HG03039 (cell line): ENCODE measurements at regions not wholly inside any gene's neighbourhood (a gene's known extent, or its start where the extent isn't known, plus 50 kb on each side); places are given as distances from the start of the nearest gene placed in this dataset.

Experiments used
- ATAC-seq: cut with Tn5 transposase; IDR thresholded peaks from one replicate; pipeline ENCODE4 v1.9.1; 2021; ENCODE audit warnings: mild to moderate bottlenecking, moderate library complexity; ENCODE audit not compliant: unreplicated experiment

DNA sequence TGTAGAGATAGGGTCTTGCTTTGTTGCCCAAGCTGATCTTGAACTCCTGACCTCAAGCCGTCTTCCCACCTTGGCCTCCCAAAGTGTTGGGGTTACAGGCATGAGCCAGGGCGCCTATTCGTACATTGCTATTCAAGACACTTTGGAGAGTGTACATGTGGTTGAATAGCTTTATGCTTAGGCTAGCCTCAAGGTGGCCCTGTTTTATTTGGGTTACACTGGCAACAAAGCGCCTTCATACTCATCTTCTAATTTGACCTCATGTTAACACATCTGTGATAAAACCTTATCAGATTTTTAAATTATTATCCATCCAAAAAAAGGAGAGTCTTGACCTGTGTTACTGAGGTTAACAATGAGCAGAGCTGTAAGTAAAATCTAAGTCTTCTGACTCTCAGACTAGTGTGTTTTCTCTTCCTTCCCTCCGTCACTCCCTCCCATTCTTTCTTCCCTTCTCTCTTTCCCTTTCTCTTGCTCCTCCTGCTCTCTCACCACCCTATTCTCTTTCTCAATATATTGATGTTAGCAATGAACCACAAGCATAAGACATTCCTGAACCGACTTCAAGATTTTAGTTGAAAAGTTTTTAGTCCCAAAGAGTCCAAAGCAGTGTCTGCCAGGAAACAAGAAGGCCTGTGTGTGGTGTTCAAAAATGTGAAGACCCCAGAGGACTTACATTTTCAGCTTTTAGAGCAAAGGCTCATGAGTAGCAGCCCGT is 603.7 kb upstream of the CFAP20DC start:
- ATAC-seq, result no peak

- no peak for ATAC-seq
Measured at GRCh38 chr3:59644479-59645402, 594.9 kb upstream of the CFAP20DC start.

- ATAC-seq, result no peak
Measured at GRCh38 chr3:59641169-59641899, 591.5 kb upstream of the CFAP20DC start.

DNA sequence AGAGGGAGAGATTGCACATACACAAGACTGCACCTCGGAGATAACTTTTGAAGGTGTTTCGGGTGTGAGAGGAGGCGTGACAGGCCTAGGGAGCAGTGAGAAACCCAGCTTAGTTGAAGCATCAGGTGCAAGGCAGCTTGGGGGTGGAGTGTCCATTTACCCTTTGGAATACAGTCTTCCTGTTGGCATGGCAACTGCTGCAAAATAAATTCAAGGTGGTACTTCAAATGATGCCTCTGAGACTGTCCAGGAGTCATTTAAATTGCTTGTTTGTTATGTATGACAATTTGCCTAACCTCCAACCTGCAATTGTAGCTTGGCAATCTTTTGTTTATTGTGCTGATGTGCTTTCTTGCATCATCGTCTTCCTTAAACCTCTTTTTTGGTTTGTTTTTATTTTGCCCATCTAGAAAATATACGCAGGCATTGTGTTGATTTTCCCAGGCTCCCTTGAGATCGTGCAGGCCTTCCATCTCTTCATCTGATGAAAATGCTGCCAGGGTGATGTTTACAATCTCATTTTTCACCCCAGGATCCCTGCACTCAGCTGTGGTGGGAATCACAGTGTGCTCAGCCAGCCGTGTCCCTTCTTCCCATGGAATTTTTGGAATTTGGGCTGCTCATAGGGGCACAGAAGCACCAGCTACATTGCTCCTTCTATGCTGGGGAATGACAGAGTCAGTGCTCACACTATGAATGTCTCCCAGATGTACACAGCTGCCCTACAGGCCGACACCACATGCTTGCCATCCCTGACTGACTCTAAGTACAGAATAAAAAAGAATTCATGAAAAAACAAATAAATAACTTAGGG is 583.1 kb upstream of the CFAP20DC start:
- ATAC-seq, result no peak

- no peak for ATAC-seq
Measured at GRCh38 chr3:59631482-59631881, 581.7 kb upstream of the CFAP20DC start.

DNA sequence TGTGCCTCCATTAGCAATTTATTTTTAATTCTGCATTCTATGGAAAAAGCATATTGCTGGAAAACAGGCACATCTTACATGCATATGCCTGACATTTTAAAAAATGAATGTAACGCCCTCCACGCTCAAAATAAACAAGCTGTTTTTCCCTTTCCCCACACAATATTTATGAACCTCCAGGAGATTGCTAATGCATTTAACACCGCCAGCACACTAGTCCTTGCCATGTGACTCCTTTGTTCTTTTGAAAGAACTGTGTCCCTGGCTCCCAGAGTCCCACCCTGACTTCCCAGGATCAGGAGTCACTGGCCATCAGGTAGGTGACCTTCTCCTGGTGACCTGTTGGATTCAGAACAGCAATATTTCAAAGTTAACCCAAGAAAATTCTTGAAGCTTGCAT is 571.2 kb upstream of the CFAP20DC start:
- ATAC-seq, result no peak

DNA sequence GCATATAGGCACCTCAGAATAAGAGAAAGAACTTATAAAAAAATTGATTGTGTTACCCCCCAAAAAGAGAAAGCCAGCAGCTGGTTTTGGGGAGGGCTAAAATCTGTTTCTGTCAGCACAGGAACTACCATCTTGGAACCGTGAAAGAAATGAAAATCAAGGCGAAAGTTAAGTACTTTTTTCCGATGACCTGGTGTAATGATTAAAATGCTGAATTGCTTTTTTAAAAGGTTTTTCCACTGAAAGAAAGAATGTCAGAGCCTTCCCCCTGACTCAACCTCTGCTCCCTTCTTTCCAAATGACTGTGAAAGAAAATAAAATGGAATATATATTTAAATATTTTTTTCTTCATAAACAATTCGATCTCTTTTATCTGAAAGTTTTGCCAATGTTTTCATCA is 570.5 kb upstream of the CFAP20DC start:
- no peak for ATAC-seq

- no peak for ATAC-seq
Measured at GRCh38 chr3:59612444-59612715, 562.6 kb upstream of the CFAP20DC start.

- ATAC-seq, result no peak
Measured at GRCh38 chr3:59611649-59612443, 562.0 kb upstream of the CFAP20DC start.

DNA sequence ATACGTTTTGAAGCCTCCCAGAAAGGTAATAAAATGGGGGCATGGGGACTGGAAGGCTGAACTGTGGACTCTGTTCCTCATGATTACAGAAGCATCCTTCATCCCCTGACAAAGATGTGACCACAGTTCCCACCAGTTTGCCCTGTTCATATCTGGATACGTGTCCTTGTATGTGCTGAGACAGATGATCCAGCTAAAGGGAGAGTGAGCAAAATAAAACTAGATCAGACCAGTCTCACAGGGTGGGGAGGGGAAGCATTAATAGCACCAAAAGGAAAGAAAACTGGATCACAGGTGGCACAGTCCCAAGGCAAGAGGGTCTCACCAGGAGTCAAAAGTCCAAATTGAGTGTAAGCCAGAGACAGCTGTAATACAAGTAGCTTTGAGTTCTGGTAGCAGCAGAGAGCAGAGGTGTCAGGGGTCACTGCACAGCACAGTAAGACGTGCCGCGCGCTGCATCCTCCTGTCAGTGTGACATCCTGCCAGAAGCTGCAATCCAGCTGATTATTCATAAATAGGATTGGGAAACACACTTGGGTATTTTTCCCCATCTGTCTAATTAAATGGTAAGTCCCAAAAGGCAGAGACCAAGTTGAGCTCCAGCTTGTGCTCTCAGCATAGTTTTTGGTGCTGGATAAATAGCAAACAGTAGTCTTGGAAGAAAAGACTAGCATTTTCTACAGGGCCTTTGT is 560.0 kb upstream of the CFAP20DC start:
- no peak for ATAC-seq

DNA sequence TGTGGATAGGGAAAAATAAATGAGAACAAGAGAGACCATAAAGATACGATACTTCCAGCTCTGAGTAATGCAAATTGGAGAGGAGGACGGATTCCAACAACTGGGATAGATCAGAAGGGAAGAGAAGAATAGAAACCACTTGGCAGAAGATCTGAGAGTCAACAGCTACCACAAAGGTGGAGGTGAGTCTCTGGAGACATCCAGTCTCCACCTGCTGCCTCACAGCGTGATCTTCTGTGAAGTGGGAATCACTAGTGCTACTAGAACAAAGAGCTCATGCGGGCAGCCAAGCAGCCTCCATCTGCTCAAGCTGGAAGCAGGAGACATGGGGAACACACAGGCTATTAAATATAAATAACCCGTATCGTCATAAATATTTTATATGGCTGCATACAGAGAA is 558.5 kb upstream of the CFAP20DC start:
- no peak for ATAC-seq

GRCh38 chr3:59607656-59608055 is 557.8 kb upstream of the CFAP20DC start:
- no peak for ATAC-seq

- ATAC-seq, result no peak
Measured at GRCh38 chr3:59606638-59607266, 556.9 kb upstream of the CFAP20DC start.

DNA sequence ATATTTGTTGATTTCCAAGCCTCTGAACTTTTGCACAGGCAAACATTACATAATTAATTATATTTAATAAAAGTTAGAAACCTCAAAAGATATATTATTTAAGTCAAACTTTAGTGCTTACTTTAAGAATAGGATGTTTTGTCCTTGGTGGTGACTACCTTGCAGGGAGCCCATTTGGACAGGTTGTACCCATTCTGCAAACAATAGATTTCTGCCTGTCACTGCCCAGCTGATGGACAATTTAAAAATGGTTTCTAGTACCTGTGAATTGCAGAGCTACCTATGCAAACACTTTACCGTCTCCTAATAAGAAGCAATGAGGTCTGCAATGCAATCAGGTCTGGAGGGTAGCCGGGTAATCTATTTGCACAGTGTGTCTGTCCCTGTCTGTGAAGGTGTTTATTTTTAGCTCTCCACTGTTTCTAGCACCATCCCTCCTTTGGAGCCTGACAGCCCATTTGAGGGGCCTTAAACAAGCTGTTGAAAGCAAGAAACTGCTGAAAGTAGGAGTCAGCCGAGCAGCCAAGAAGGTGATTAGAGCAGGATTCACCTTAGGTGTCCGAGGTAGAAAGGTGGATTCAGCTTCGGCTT is 556.2 kb upstream of the CFAP20DC start:
- no peak for ATAC-seq

- ATAC-seq, result no peak
Measured at GRCh38 chr3:59605318-59605717, 555.5 kb upstream of the CFAP20DC start.

- no peak for ATAC-seq
Measured at GRCh38 chr3:59601486-59601885, 551.7 kb upstream of the CFAP20DC start.

GRCh38 chr3:59600631-59601030 is 550.8 kb upstream of the CFAP20DC start:
- ATAC-seq, result no peak

GRCh38 chr3:59596741-59597140 is 546.9 kb upstream of the CFAP20DC start:
- ATAC-seq, result no peak

GRCh38 chr3:59595830-59596229 is 546.0 kb upstream of the CFAP20DC start:
- no peak for ATAC-seq
